CD14-positive monocyte (primary cell): ENCODE measurements at regions not wholly inside any gene's neighbourhood (a gene's known extent, or its start where the extent isn't known, plus 50 kb on each side); places are given as distances from the start of the nearest gene placed in this dataset.

Source experiments
- DNase-seq, 3 donors: peaks; one replicate each; pipeline ENCODE4 v3.0.0-alpha.2; 2011 to 2022
- H2AFZ ChIP-seq: 2 replicates; pipeline ENCODE4 v1.6.0; 2012; ENCODE audit warnings: mild to moderate bottlenecking, low read depth, low read length, inconsistent platforms; ENCODE audit not compliant: insufficient read depth, poor library complexity, severe bottlenecking
- H3K27ac ChIP-seq, 2 donors: 1 replicate in 1 of 2; 2 replicates in 1 of 2; pipeline ENCODE4 v1.5.1; 2012 to 2013; ENCODE audit warnings: low read length in 2 of 2, control low read depth in 1 of 2, inconsistent platforms in 1 of 2, low read depth in 1 of 2, mild to moderate bottlenecking in 1 of 2
- H3K27me3 ChIP-seq, 2 donors: one replicate each; pipeline versions ENCODE4 v1.6.0 to v1.6.1; 2011 to 2013; ENCODE audit warnings: low read length in 2 of 2; ENCODE audit not compliant: control insufficient read depth in 2 of 2, insufficient read depth in 2 of 2
- H3K36me3 ChIP-seq, 2 donors: replicated peaks in 1 of 2; 1 replicate in 1 of 2; 2 replicates in 1 of 2; pipeline versions ENCODE4 v1.5.1 to v1.6.1; 2012 to 2013; ENCODE audit warnings: low read length in 2 of 2, control low read depth in 1 of 2, inconsistent platforms in 1 of 2, mild to moderate bottlenecking in 1 of 2; ENCODE audit not compliant: insufficient read depth in 2 of 2, control insufficient read depth in 1 of 2
- H3K4me1 ChIP-seq, 2 donors: 1 replicate in 1 of 2; 2 replicates in 1 of 2; pipeline versions ENCODE4 v1.5.1 to v1.6.1; 2012 to 2013; ENCODE audit warnings: low read length in 2 of 2, control low read depth in 1 of 2, inconsistent platforms in 1 of 2, mild to moderate bottlenecking in 1 of 2, moderate library complexity in 1 of 2; ENCODE audit not compliant: insufficient read depth in 2 of 2, control insufficient read depth in 1 of 2
- H3K4me2 ChIP-seq: replicated peaks from 2 replicates; pipeline ENCODE3; 2012; ENCODE audit warnings: low read length, moderate library complexity, mild to moderate bottlenecking; ENCODE audit not compliant: poor library complexity, severe bottlenecking; ENCODE audit errors: extremely low read depth
- H3K4me3 ChIP-seq, 3 experiments: fragments of 200-600 bp in 1 of 3; sonication (generic) in 1 of 3; replicated peaks in 1 of 3; 1 replicate in 2 of 3; 2 replicates in 1 of 3; pipeline ENCODE4 v1.5.1; 2011 to 2013; ENCODE audit warnings: low read length in 3 of 3, mild to moderate bottlenecking in 3 of 3, control low read depth in 2 of 3, low read depth in 2 of 3, inconsistent platforms in 1 of 3, moderate library complexity in 1 of 3
- H3K79me2 ChIP-seq: 2 replicates; pipeline ENCODE4 v1.6.0; 2012; ENCODE audit warnings: mild to moderate bottlenecking, control low read depth, inconsistent platforms, low read length, moderate library complexity; ENCODE audit not compliant: insufficient read depth
- H3K9ac ChIP-seq: 2 replicates; pipeline ENCODE4 v1.6.0; 2017; ENCODE audit warnings: low read length, mild to moderate bottlenecking; ENCODE audit not compliant: insufficient read depth, poor library complexity, severe bottlenecking
- H3K9me3 ChIP-seq, 2 donors: replicated peaks in 1 of 2; 1 replicate in 1 of 2; 2 replicates in 1 of 2; pipeline versions ENCODE4 v1.5.1 to v1.6.1; 2012 to 2013; ENCODE audit warnings: low read length in 2 of 2, control low read depth in 1 of 2; ENCODE audit not compliant: control insufficient read depth in 1 of 2, insufficient read depth in 1 of 2
- H4K20me1 ChIP-seq: 2 replicates; pipeline ENCODE4 v1.6.0; 2012; ENCODE audit warnings: mild to moderate bottlenecking, low read length, control low read depth, moderate library complexity; ENCODE audit not compliant: insufficient read depth
- H3K27ac Mint-ChIP-seq, 7 donors: one replicate each; pipeline ENCODE4 v1.8.0; 2020; ENCODE audit warnings: mild to moderate bottlenecking in 7 of 7, mixed read lengths in 7 of 7, moderate library complexity in 6 of 7, inconsistent platforms in 2 of 7
- H3K27me3 Mint-ChIP-seq, 3 donors: one replicate each; pipeline ENCODE4 v1.8.0; 2021 to 2022; ENCODE audit warnings: low read depth in 3 of 3, mild to moderate bottlenecking in 3 of 3, mixed read lengths in 3 of 3, moderate library complexity in 3 of 3, inconsistent platforms in 1 of 3
- H3K36me3 Mint-ChIP-seq, 2 donors: one replicate each; pipeline ENCODE4 v1.8.0; 2020; ENCODE audit warnings: mixed read lengths in 2 of 2, inconsistent platforms in 1 of 2, mild to moderate bottlenecking in 1 of 2
- H3K4me1 Mint-ChIP-seq: one replicate; pipeline ENCODE4 v1.8.0; 2020; ENCODE audit warnings: mild to moderate bottlenecking, mixed read lengths
- H3K4me3 Mint-ChIP-seq, 2 donors: one replicate each; pipeline ENCODE4 v1.8.0; 2020; ENCODE audit warnings: mild to moderate bottlenecking in 2 of 2, mixed read lengths in 2 of 2, moderate library complexity in 1 of 2
- H3K9me3 Mint-ChIP-seq, 7 donors: one replicate each; pipeline ENCODE4 v1.8.0; 2020 to 2022; ENCODE audit warnings: mixed read lengths in 7 of 7, mild to moderate bottlenecking in 6 of 7, moderate library complexity in 6 of 7, inconsistent platforms in 2 of 7
- CTCF ChIP-seq: fragments of 200-600 bp; IDR thresholded peaks from one replicate; pipeline ENCODE4 v1.8.0; 2022; ENCODE audit warnings: antibody characterized with exemption, mild to moderate bottlenecking
- WGBS: methylation state at CpG from one replicate; pipeline ENCODE4 v1.1.5; 2013; ENCODE audit warnings: missing lambda C conversion rate; ENCODE audit not compliant: insufficient coverage; 5-methylcytosine and 5-hydroxymethylcytosine counted together
- intact Hi-C, 2 donors: fragments of 100-400 bp; cut with micrococcal nuclease; formaldehyde crosslinking; loops; one replicate each; pipeline versions ENCODE4 v1.15.0 to v1.15.1; 2023

GRCh38 chr2:5758346-5758745, 66.2 kb downstream of the SOX11 start:
- DNase-seq = no peak
- peaks cover 0 to 10% (median 4%) of the 10 kb centered on the region in 7 donors for H3K9me3 Mint-ChIP-seq
- H3K4me1 Mint-ChIP-seq = no peaks in the 10 kb centered on the region
- Histone ChIP-seq H3K36me3 (no peaks in the 10 kb centered on the region), H4K20me1 (no peaks in the 10 kb centered on the region), H3K79me2 (no peaks in the 10 kb centered on the region), H3K4me3 (no peak overlapping the region), H3K9me3 (peaks cover 0 to 5% of the 10 kb centered on the region in 2 donors), H3K4me2 (no peak overlapping the region), H3K9ac (no peak overlapping the region), H3K4me1 (no peaks in the 10 kb centered on the region), H2AFZ (no peak overlapping the region), H3K27ac (no peak overlapping the region), H3K27me3 (no peaks in the 10 kb centered on the region)
- no peak overlapping the region for H3K4me3 Mint-ChIP-seq
- intact Hi-C loops = no loop called here
- 87% methylated on average over 5 of the region's 5 CpGs for WGBS
- H3K27ac Mint-ChIP-seq = no peak overlapping the region
- no peak for TF ChIP-seq CTCF
- peaks cover 0 to 4% (median 0%) of the 10 kb centered on the region in 3 donors for H3K27me3 Mint-ChIP-seq
- H3K36me3 Mint-ChIP-seq = no peaks in the 10 kb centered on the region

GRCh38 chr2:5759949-5760348, 67.8 kb downstream of the SOX11 start:
- peaks cover 0 to 5% of the 10 kb centered on the region in 2 donors for H3K9me3 ChIP-seq
- peaks cover 0 to 4% (median 0%) of the 10 kb centered on the region in 3 donors for H3K27me3 Mint-ChIP-seq
- H3K36me3 Mint-ChIP-seq = no peaks in the 10 kb centered on the region
- H4K20me1 ChIP-seq = no peaks in the 10 kb centered on the region
- H3K4me2 ChIP-seq = no peak overlapping the region
- H2AFZ ChIP-seq = no peak overlapping the region
- H3K79me2 ChIP-seq = no peaks in the 10 kb centered on the region
- WGBS = no CpG with 5 or more reads among the region's 3 CpGs
- DNase-seq = no peak
- H3K4me3 Mint-ChIP-seq = no peak overlapping the region
- H3K27me3 ChIP-seq = no peaks in the 10 kb centered on the region
- H3K4me3 ChIP-seq = no peak overlapping the region
- H3K27ac ChIP-seq = no peak overlapping the region
- no peaks in the 10 kb centered on the region for H3K36me3 ChIP-seq
- H3K27ac Mint-ChIP-seq = no peak overlapping the region
- no peaks in the 10 kb centered on the region for H3K4me1 Mint-ChIP-seq
- no peak for TF ChIP-seq CTCF
- H3K9me3 Mint-ChIP-seq = peaks cover 0 to 6% (median 4%) of the 10 kb centered on the region in 7 donors
- no peaks in the 10 kb centered on the region for H3K4me1 ChIP-seq
- intact Hi-C loops = no loop called here
- H3K9ac ChIP-seq = no peak overlapping the region
